ENCODE measurements at regions not wholly inside any gene's neighbourhood (a gene's known extent, or its start where the extent isn't known, plus 50 kb on each side); places are given as distances from the start of the nearest gene placed in this dataset.
A peak's percentile ranks its signal among the peaks of the same experiment; 100 is the strongest.

DNA sequence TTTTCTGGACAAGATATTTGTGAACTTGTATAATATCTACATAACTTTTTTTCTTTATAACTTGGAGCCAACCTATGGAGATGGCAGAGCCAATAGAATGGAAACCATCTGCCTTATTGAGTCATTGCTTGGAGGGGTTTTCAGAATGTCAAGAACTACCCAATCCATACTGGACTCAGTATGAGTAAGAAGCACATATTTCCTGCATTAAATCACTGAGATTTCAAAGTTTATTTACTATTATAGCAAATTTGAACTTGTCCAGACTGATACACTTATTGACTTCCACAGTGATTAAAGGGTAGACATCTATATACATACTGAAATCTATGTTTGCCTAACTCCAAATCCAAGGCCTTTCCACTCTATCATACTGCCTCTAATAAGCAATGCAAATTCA, 704.0 kb downstream of the KCNA4 start:
- H3K27ac Mint-ChIP-seq (ENCODE audit: low read depth, unreplicated experiment), result no peak overlapping the region
- peak; percentile 25 for DNase-seq (ENCODE audit: unreplicated experiment)
- peaks cover 18% of the 10 kb centered on the region for H3K4me1 Mint-ChIP-seq (ENCODE audit: insufficient read depth, unreplicated experiment)
- POLR2A ChIA-PET, result no interaction called here
- no peaks in the 10 kb centered on the region for H3K9me3 Mint-ChIP-seq (ENCODE audit: unreplicated experiment)
- BruUV-seq (replicated peaks), result no TSS peak
- no peak overlapping the region for H3K4me3 Mint-ChIP-seq (ENCODE audit: unreplicated experiment)
- intact Hi-C loops (cut with micrococcal nuclease), result no loop called here
- no peak for TF ChIP-seq CTCF (IDR thresholded peaks at IDR 0.05; ENCODE audit: unreplicated experiment)
- no peaks in the 10 kb centered on the region for H3K27me3 Mint-ChIP-seq (ENCODE audit: insufficient read depth, unreplicated experiment)
- CTCF ChIA-PET, result interaction anchor here (0.9 to 1.6 kb wide), 4 partner anchors 9 to 41 kb away, joined by 3 to 14 read pairs (median 4); no protein-coding TSS in a partner anchor
- H3K36me3 Mint-ChIP-seq (ENCODE audit: insufficient read depth, unreplicated experiment), result no peaks in the 10 kb centered on the region

DNA sequence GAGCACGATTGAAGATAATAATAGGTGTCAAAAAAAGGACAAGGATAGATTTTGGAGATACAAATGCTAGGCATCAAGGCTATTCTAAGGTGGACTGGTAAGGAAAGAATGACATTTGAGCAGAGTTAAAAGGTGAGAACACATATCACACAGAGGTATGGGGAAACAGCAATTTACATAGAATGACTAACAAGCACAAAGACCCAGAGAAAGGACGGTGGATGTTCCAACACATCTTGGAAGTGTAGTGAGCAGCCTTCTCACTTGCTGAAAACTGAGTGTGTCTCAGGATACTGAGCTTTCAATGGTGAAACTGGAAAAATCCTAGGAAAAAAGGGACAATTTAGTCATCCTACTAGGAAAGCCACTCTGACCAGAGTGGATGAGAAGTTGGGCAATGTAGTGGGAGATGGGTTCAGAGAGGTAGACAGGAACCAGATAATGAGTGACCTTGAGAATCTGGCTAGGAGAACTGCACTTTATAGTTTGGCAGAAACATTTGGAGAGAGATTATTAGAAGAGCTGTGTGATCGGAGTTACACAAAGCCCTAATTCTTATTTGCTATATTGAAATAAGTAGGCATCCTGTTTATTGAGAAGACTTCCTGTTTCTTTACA, 706.0 kb downstream of the KCNA4 start:
- intact Hi-C loops (cut with micrococcal nuclease), result no loop called here
- Mint-ChIP-seq H3K4me3 (ENCODE audit: unreplicated experiment) (no peak overlapping the region), H3K27me3 (ENCODE audit: insufficient read depth, unreplicated experiment) (no peaks in the 10 kb centered on the region), H3K36me3 (ENCODE audit: insufficient read depth, unreplicated experiment) (no peaks in the 10 kb centered on the region), H3K27ac (ENCODE audit: low read depth, unreplicated experiment) (no peak overlapping the region), H3K4me1 (ENCODE audit: insufficient read depth, unreplicated experiment) (peaks cover 24% of the 10 kb centered on the region), H3K9me3 (ENCODE audit: unreplicated experiment) (no peaks in the 10 kb centered on the region)
- BruUV-seq (replicated peaks), result no TSS peak
- POLR2A ChIA-PET, result no interaction called here
- DNase-seq (ENCODE audit: unreplicated experiment), result no peak
- CTCF ChIA-PET, result interaction anchor here (1.0 to 1.2 kb wide), 2 partner anchors 11 to 19 kb away, joined by 3 read pairs; no protein-coding TSS in a partner anchor
- no peak for TF ChIP-seq CTCF (IDR thresholded peaks at IDR 0.05; ENCODE audit: unreplicated experiment)

DNA sequence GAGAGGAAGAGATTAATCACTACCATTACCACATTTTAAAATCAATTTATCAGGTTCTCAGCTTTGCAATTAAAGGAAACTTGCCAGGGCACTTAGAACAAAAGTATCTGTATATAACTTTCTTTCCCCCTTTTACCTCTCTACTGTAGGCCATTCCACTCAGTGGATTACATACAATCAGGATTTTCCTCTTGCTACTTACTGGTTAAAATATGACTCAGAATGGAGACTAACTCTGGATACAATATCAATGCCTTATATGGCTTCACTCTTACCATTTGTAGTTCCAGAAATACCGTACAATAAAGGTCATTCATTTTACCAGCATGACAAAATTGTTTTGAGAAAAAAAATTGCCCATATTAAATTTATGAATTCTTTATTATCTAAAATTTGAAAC, 706.8 kb downstream of the KCNA4 start:
- no peak for TF ChIP-seq CTCF (IDR thresholded peaks at IDR 0.05; ENCODE audit: unreplicated experiment)
- DNase-seq (ENCODE audit: unreplicated experiment), result peak; percentile 18
- H3K27ac Mint-ChIP-seq (ENCODE audit: low read depth, unreplicated experiment), result no peak overlapping the region
- H3K9me3 Mint-ChIP-seq (ENCODE audit: unreplicated experiment), result no peaks in the 10 kb centered on the region
- no peaks in the 10 kb centered on the region for H3K36me3 Mint-ChIP-seq (ENCODE audit: insufficient read depth, unreplicated experiment)
- no peaks in the 10 kb centered on the region for H3K27me3 Mint-ChIP-seq (ENCODE audit: insufficient read depth, unreplicated experiment)
- no peak overlapping the region for H3K4me3 Mint-ChIP-seq (ENCODE audit: unreplicated experiment)
- intact Hi-C loops (cut with micrococcal nuclease), result no loop called here
- ChIA-PET POLR2A (interaction anchor here (0.6 kb wide), 1 partner anchor 891 kb away, joined by 3 read pairs; no protein-coding TSS in a partner anchor), CTCF (no interaction called here)
- H3K4me1 Mint-ChIP-seq (ENCODE audit: insufficient read depth, unreplicated experiment), result peaks cover 24% of the 10 kb centered on the region
- BruUV-seq (replicated peaks), result no TSS peak

GRCh38 chr11:29306527-29306926, 710.3 kb downstream of the KCNA4 start:
- Mint-ChIP-seq H3K36me3 (ENCODE audit: insufficient read depth, unreplicated experiment) (no peaks in the 10 kb centered on the region), H3K27ac (ENCODE audit: low read depth, unreplicated experiment) (peak overlapping the region; percentile 22), H3K4me1 (ENCODE audit: insufficient read depth, unreplicated experiment) (peaks cover 18% of the 10 kb centered on the region), H3K4me3 (ENCODE audit: unreplicated experiment) (no peak overlapping the region), H3K9me3 (ENCODE audit: unreplicated experiment) (no peaks in the 10 kb centered on the region), H3K27me3 (ENCODE audit: insufficient read depth, unreplicated experiment) (no peaks in the 10 kb centered on the region)
- peak; percentile 40 for DNase-seq (ENCODE audit: unreplicated experiment)
- POLR2A ChIA-PET, result interaction anchor here (1.3 kb wide), 1 partner anchor 12 kb away, joined by 3 read pairs; no protein-coding TSS in a partner anchor
- CTCF ChIA-PET, result interaction anchor here (0.8 to 1.1 kb wide), 2 partner anchors 16 to 23 kb away, joined by 3 read pairs; no protein-coding TSS in a partner anchor
- TF ChIP-seq CTCF (IDR thresholded peaks at IDR 0.05; ENCODE audit: unreplicated experiment), result no peak
- BruUV-seq (replicated peaks), result no TSS peak
- intact Hi-C loops (cut with micrococcal nuclease), result no loop called here
